Fibroblast of skin of scalp (primary cell): ENCODE measurements at regions not wholly inside any gene's neighbourhood (a gene's known extent, or its start where the extent isn't known, plus 50 kb on each side); places are given as distances from the start of the nearest gene placed in this dataset.

Experiments used
- DNase-seq: peaks from one replicate; pipeline ENCODE4 v3.0.0-alpha.2; 2013

DNA sequence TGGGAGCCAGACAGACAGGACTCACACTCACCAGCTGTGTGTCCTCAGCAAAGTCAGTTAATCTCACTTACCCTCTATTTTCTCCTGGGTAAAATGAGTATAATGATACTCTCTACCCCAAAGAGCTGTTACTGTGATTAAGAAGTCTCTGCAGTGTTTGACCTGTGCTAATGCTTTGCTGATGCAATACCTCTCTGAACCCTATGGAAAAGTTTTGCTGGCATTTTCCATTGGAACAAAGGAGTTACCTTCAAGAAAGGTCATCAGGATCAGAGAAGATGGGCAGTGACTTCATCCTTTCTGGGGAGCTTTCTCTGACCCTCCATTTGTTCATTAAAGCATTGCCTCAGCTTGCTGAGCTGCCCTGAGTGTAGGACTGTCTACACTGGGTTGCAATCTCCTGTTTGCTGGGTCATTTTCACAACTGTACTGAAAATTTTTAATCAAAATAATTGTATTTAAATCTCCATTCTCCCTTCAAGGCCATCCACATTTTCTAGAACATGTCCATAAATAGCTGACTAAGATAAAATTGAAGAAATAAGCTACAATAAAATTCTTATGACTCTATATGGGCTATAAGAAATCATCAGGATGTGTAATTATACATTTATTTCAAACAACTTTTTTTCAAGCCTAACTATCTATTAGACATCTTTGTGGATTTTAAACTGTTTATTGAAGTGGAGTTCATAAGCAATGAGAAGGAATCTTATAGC is 272.8 kb upstream of the CPEB2 start:
- no peak for DNase-seq

DNA sequence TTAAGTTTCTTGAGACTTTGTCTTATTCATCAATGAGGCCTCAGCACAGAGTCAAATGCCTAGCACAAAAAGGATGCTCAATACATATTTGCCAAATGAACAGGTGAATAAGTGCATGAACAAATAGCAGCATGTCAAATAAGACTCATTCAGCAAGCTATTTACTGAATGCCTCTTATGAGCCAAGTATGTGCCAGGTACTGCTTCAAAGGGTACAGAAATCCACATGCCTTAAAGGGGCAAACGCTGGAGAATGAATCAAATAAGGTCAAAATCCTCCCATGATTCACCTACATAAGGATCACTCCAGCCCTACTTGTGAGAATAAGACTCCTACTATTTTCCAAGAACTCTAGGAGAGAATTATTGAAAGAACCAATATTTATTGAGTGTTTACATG is 260.2 kb upstream of the CPEB2 start:
- no peak for DNase-seq

DNA sequence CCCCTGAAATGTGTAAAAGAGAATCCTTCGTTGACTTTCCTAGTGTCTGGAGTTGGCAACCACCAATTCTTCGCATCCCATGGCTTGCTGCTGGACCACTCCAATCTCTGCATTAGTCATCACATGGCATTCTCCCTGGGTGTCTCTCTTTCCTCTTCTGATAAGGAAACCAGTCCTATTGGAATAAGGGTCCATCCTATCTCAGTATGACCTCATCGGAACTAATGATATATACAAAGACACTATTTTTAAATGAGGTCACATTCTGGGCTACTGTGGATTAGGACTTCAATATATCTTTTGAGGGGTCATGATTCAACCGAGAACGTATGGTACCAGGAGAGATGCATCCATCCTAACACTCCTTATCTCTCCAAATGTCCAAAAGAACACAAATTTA is 259.1 kb upstream of the CPEB2 start:
- DNase-seq: peak; percentile 33

DNA sequence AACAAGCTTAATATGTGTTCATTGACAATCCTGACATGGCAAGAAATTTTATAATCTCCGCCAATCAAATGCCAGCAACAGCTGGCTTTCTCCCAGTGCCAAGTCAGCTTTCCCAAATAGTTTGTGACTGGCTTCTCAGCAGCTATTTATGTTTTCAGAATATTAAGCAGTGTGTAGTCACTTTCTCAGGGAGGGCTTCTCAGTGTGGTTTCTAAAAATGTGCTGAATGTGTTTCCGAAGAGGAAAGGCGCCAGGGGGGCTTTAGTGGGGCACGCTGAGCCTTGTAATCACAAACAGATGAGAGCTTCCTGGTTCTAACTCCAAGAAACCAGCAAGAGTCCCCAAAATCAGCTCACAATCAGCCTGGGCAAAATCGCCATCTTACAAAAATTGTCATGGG is 258.7 kb upstream of the CPEB2 start:
- DNase-seq: peak; percentile 95

DNA sequence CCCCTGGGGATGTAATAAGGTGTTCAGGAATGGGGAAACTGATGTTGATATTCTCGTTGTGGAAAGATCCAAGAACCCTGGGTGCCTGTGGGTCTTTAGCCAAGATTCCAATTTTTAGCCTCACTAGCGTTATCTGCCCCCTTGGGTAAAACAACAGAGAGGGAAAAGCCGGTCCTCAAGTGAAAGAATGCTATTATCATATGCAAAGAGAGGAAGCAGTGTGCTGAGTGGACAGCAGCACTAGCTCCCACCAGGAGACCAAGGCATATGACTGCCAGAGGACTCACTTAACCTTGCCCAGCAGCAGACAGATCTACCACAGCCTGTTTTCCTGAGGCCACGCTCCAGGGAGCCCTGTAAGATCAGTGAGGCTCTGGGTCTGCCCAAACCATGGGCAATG is 257.9 kb upstream of the CPEB2 start:
- peak; percentile 12 for DNase-seq

DNA sequence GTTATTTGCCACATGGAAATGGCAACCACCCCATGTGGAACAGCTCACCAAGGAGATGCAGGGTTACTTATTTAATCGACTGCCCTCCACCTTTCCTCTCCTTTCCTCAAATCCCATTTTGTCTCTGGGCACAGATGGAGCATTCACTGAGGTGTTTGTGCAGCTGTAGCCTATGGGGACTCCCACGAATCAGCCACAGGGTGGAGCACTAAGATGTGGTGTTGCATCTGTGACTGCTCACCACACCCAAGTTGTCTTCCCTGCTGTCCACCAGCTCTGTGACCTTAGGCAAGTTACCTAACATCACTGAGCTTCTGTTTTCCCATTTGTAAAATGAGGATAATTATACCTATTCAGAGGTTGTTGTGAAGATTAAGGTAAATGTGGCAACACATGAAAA is 252.4 kb upstream of the CPEB2 start:
- DNase-seq: peak; percentile 9

DNA sequence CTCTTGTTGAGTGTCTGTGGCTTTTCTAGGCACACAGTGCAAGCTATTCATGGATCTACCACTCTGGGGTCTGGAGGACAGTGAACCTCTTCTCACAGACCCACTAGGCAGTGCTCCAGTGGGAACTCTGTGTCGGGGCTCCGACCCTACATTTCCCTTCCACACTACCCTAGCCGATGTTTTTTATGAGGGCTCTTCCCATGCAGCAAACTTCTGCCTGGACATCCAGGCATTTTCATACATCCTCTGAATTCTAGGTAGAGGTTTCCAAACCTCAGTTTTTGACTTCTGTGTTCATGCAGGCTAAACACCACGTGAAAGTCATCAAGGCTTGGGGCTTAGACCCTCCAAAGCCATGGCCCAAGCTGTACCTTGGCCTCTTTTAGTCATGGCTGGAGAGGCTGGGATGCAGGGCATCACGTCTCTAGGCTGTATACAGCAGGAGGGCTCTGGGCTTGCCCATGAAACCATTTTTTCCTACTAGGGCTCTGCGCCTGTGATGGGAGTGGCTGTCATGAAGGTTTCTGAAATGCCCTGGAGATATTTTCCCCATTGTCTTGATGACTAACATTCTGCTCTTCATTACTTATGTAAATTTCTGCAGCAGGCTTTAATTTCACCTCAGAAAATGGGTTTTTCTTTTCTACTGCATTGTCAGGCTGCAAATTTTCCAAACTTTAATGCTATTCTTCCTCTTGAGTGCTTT is 249.8 kb upstream of the CPEB2 start:
- no peak for DNase-seq

DNA sequence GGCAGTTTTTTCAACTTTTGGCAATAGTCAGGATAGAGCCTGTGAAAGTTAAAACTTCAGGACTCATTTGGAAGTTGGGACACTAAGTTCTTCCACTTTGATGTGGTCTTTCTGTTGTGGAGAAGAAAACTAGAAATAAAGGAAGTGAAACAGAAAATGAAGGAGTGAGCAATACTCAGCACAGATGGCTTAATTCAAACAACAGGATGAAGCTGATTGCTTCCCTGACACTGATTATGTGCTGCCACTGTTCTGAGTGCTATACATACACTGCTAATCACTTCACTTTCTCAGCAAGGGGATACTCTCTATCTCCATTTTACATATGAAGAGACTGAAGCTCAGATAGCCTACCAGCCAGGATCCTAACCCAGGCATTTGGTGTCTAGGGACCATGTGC is 235.1 kb upstream of the CPEB2 start:
- DNase-seq: no peak

DNA sequence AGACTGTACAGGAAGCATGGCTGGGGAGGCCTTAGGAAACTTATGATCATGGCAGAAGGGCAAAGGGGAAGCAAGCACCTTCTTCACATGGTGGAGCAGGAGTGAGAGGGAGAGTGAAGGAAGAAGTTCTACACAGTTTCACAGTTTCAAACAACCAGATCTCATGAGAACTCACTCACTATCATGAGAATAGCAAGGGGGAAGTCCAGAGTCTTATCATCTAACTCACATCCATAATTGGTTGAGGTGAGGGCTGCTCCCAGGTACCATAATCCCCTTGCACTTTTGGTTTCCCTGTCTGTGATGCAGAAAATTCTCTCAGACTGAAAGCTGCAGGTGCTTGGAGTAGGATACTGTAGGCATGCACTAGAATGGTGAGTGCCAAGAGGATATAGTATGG is 233.8 kb upstream of the CPEB2 start:
- no peak for DNase-seq

DNA sequence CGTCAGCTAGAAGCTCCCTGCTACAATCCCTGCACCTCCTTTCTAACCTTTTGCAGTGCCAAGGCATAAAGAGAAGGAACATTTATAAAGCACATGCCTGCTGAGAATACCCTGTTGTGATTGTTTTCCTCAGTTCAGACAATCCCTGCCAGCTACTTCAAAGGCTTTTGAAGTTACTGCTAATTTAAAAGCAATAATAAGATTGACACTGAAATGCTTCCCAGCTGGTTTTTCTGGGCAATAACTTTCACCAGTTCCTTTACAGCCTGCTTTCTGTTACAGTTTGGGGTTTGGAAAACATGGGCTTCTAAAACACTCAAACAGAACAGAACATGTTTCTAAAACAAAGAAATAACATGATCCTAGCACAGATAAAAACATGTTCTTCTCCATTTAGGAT is 232.3 kb upstream of the CPEB2 start:
- no peak for DNase-seq

DNA sequence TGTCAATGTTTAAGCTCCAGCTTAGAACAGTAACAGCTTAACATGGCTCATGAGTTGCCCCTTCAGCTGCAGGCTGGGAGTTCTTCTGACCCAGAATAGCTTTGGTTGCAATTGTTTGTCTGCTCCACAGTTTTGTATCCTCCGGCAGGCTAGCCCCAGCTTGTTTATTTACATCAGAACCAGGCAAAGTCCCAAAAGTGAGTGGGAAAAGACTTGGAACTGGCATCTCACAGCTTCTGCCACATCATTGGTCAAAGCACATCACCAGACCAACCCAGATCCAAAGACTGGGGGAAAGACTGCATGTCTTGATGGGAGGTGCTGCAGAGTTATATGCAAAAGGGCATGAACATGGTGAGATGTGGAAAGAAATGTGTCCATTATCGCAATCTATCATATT is 231.2 kb upstream of the CPEB2 start:
- no peak for DNase-seq

DNA sequence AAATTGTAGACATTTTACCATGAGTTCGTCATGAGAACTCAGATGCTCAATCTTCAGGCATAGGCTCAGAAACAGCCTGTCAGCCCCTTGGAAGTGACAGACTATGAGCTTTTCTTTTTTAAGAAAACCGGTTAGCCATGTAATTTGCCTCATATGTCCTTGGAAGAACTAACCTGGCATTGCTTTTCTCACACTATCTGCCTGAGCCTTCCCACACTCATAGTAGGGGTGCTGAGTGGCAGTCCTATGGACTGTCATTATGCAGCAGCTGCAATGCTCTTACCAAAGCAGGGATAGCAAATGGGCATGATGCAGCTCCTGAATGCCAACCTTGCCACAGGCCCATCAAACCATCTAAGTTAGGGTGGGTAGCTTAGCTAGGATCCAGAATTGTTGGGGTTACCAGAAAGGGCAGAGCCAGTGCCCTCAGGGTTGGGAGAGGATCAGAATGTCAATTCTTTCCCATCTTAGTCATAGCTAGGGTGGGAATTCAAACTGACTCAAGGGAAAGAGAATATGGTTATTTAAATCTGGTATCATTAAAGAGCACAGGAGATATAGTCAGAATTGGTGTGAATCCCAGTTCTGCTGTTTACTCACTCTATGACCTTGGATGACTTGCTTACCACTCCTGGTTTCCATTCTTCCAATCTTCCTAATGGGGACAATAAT is 230.6 kb upstream of the CPEB2 start:
- DNase-seq: no peak

DNA sequence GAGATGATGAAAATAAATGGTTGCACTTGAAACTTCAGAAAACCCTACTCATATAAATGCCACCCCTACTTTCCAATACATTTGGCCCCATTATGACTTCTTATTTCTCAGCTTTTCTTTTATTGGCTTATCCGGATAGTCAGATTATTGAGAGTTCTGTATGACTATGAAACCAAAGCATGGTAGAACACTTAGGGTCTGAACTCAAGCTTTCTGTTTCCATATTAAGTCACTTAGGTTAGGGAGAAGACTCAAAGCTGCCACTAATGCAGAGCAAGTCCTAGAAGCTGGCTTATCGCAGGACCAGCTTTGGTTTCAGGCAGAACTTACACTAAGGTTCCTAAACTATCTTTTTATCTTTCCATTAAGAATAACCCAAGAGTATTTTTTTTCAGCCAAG is 229.9 kb upstream of the CPEB2 start:
- DNase-seq: no peak

DNA sequence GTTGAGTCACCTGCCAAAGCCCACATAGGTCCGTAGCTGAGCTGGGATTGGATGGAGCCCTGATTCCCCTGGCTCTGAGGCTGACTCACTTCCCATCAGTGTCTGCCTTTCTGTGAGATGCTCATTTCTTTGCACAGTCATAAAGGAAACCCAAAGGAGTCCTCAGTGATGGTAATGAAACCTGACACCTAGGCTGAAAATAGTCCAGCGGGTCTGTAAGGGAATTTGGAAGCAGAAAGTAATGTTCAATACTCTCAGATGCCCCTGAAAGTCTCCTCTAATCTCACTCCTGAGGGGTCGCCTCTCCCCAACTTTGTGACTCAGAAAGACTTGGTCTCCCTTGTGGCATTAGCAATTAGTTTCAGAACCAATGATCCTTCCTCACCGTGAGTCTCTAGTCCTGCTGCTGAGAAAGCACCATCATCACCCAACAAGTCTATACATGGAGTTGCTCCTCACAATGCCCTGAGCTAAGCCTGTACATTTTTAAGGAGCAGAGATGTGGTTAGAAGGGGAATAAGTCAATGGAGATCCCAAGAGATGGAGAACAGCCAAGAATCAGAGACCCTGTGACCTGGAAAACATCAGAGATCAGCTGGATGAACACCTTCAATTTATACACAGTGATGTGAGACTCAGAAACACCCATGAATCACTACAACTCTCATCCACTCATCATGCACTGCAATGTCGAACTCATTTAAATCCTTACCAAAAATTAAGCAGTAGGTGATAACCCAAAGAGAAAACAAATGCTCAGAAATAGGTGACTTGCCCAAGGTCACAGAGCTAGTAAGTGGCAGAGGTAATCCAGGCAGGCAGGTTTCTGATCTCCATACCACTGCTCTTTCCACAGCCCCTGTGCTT is 219.0 kb upstream of the CPEB2 start:
- peak; percentile 51 for DNase-seq

DNA sequence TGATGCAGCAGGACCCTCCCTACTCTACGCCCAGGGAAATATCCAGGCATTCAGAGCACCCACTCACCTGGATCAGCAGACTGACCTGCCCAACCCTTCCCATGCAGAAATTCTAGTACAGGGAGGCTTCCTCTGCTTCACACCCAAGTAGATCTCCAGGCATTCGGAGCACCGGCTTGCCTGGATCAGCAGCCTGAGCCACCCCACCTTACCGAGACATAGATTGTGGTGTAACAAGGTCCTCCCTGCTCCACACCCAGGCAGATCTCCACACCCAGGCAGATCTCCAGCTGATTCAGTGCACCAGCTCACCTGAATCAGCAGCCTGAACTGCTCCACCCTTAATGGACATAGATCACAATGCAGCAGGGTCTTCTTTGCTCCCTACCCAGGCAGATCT is 215.1 kb upstream of the CPEB2 start:
- no peak for DNase-seq

DNA sequence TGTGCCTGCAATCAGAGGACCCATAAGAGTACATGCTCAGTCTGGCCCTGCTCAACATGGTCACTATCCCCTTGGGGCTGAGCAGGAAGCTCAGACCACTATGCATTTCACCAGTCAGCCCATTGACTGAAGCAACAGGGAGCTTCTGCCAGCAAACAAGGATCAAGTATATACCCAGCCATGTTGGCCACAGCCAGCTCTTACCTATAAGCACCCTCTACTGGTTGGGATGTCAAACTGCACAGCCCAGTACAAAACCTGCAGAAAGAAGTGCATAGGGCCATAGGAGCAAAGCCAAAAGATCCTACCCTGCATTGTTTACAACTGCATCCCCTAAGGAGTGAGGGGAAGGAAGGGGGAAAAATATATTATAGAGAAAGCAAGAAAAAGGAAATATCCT is 214.4 kb upstream of the CPEB2 start:
- DNase-seq: peak; percentile 32

DNA sequence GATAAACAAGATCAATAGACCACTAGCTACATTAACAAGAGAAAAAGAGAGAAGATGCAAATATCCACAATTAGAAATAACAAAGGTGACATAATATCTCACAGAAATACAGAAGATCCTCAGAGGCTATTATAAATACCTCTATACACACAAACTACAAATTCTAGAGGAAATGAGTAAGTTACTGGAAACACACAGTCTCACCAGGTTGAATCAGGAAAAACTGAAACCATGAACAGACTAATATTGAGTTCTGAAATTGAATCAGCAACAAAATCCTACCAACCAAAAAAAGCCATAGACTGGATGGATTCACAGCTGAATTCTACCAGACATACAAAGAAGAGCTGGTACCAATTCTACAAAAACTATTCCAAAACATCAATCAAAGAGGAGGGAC is 211.8 kb upstream of the CPEB2 start:
- DNase-seq: no peak

DNA sequence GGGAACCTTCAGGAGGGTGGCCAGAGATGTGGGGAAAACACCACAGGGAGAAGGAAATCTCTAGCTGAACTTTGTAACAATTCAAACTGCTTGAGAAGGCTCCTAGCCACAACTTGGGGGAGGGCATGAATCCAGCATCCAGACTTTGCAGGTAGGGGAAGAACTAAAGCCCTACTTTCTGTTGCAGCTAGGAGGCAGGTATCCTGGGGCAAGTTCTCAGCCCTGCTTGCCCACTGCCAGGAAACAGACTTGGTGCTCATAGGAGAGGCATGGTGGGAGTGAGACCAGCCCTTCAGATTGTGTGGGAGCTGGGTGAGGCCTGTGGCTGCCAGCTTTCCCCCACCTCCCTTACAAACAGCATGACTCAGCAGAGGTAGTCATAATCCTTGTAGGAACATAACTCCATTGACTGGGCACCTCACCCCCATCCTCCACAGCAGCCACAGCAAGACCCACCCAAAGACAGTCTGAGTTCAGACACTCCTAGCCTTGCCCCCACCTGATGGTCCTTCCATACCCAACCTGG is 209.5 kb upstream of the CPEB2 start:
- no peak for DNase-seq

DNA sequence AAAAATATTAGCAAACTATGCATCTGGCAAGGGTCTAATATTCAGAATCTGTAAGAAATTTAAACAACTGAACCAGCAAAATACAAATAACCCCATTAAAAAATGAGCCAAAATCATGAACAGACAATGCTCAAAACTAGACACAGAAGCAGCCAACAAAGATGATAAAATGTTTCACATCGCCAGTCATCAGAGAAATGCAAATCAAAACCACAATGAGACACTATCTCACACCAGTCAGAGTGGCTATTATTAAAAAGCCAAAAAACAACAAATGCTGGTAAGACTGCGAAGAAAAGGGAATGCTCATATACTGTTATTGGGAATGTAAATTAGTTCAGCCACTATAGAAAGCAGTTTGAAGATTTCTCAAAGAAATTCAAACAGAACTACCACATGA is 201.3 kb upstream of the CPEB2 start:
- no peak for DNase-seq

DNA sequence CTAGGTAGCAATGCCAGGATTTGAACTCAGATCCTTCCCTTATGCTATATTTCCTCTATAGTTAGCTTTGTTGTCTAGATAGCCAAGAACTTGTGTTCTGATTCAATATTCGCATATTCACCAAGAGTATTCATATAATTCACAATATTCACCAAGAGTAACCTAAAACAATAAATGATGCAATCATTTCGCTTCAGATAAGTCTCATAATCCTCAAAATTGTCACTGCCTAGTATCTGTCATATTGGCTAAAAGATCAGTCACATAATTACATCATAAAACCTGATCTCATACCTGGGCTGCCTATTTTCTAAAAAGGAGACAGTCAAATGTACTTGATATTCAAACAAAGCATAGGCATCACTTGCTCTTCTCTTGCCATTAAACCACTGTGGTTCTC is 199.7 kb upstream of the CPEB2 start:
- no peak for DNase-seq

DNA sequence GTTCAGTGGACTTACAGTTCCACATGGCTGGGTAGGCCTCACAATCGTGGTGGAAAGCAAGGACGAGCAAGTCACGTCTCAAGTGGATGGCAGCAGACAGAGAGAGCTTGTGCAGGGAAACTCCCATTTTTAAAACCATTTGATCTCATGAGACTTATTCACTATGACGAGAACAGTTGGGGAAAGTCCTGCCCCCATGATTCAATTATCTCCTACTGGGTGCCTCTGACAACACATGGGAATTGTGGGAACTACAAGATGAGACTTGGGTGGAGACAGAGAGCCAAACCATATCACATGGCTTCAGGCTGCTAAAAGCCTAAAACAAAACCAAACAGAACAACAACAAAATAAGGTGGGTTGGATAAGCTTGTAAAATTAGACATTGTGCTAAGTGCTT is 194.4 kb upstream of the CPEB2 start:
- no peak for DNase-seq

DNA sequence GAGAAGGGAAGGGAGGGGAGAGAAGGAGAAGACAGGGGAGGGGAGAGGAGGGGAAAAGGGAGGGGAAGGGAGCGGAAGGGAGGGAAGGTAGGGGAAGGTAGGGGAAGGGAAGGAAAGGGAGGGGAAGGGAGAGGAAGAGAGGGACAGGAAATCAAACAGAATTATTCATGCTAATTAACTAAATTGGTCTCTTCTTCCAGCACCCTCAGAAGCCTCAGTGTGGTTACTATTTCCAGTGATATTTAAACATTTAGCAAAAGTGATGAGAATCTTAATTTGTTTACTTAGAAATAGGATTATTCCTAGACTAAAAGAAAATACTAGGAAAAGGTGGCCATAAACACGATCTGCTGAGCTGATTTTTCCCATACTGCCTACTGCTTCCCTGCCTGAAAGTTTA is 193.1 kb upstream of the CPEB2 start:
- DNase-seq: no peak

DNA sequence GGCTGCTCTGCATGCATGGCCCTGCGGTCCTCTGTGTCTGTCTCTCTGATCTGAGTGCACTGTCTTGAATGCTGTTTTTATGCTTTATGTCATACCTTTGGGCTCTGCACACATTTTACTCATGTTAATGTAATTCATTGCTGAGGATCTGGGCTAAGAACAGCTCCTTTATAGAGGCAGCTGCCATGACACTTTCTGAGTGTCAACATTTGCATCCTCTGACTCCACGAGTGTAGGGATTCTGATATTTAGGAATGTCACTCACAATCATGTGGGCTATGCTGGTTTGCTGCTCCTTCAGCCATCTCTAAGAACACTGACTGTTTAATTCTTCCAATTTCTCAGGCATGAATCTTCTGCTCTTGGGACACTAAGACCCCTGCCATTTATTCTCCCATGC is 192.2 kb upstream of the CPEB2 start:
- DNase-seq: no peak
